GM18867 (cell line): ENCODE measurements at regions not wholly inside any gene's neighbourhood (a gene's known extent, or its start where the extent isn't known, plus 50 kb on each side); places are given as distances from the start of the nearest gene placed in this dataset.
"Not testable (repeated sequence)": the region's sequence is repeated elsewhere in the genome, so short reads cannot be mapped to it uniquely, and the experiment has no call there.

Experiments used
- ATAC-seq: cut with Tn5 transposase; IDR thresholded peaks from one replicate; pipeline ENCODE4 v1.9.1; 2021; ENCODE audit warnings: mild to moderate bottlenecking, moderate library complexity; ENCODE audit not compliant: unreplicated experiment

GRCh38 chr6:68031054-68031453 is 604.0 kb upstream of the ADGRB3 start:
- ATAC-seq, result no peak

- ATAC-seq, result no peak
Measured at GRCh38 chr6:68026483-68026882, 608.6 kb upstream of the ADGRB3 start.

- no peak for ATAC-seq
Measured at GRCh38 chr6:68025764-68026163, 609.3 kb upstream of the ADGRB3 start.

GRCh38 chr6:68024570-68025269 is 610.4 kb upstream of the ADGRB3 start:
- no peak for ATAC-seq

GRCh38 chr6:68022968-68023367 is 612.1 kb upstream of the ADGRB3 start:
- not testable (repeated sequence) for ATAC-seq

- ATAC-seq, result no peak
Measured at GRCh38 chr6:68013780-68014515, 621.1 kb upstream of the ADGRB3 start.

GRCh38 chr6:68012822-68013221 is 622.3 kb upstream of the ADGRB3 start:
- no peak for ATAC-seq

GRCh38 chr6:68010936-68011335 is 624.1 kb upstream of the ADGRB3 start:
- ATAC-seq, result no peak

- ATAC-seq, result no peak
Measured at GRCh38 chr6:68008445-68008844, 626.6 kb upstream of the ADGRB3 start.

GRCh38 chr6:68007717-68008116 is 627.4 kb upstream of the ADGRB3 start:
- no peak for ATAC-seq

GRCh38 chr6:67986694-67987232 is 648.3 kb upstream of the ADGRB3 start:
- no peak for ATAC-seq

- no peak for ATAC-seq
Measured at GRCh38 chr6:67976486-67976885, 658.6 kb upstream of the ADGRB3 start.

- ATAC-seq, result no peak
Measured at GRCh38 chr6:67974931-67975330, 660.2 kb upstream of the ADGRB3 start.

- ATAC-seq, result no peak
Measured at GRCh38 chr6:67971812-67972211, 663.3 kb upstream of the ADGRB3 start.

- no peak for ATAC-seq
Measured at GRCh38 chr6:67966830-67967229, 668.3 kb upstream of the ADGRB3 start.

GRCh38 chr6:67956352-67956751 is 678.7 kb upstream of the ADGRB3 start:
- ATAC-seq, result no peak

- ATAC-seq, result no peak
Measured at GRCh38 chr6:67952948-67953347, 682.1 kb upstream of the ADGRB3 start.

- no peak for ATAC-seq
Measured at GRCh38 chr6:67952121-67952520, 683.0 kb upstream of the ADGRB3 start.

- not testable (repeated sequence) for ATAC-seq
Measured at GRCh38 chr6:67947762-67948161, 687.3 kb upstream of the ADGRB3 start.

GRCh38 chr6:67935976-67936477 is 699.1 kb upstream of the ADGRB3 start:
- no peak for ATAC-seq

- no peak for ATAC-seq
Measured at GRCh38 chr6:67933278-67933677, 701.8 kb upstream of the ADGRB3 start.

GRCh38 chr6:67922588-67922987 is 712.5 kb upstream of the ADGRB3 start:
- ATAC-seq, result not testable (repeated sequence)
